Thyroid gland (tissue), 4 donors: ENCODE measurements at regions not wholly inside any gene's neighbourhood (a gene's known extent, or its start where the extent isn't known, plus 50 kb on each side); places are given as distances from the start of the nearest gene placed in this dataset.
A peak's percentile ranks its signal among the peaks of the same experiment; 100 is the strongest.

Source experiments
- DNase-seq, 2 donors: peaks; one replicate each; pipeline ENCODE4 v3.0.0-alpha.2; 2019
- H3K27ac ChIP-seq, 3 donors: fragments of 200-600 bp; sonication (generic); 1 replicate in 2 of 3; 2 replicates in 1 of 3; pipeline ENCODE4 v1.5.1; 2016 to 2019; ENCODE audit warnings: mild to moderate bottlenecking in 1 of 3, moderate library complexity in 1 of 3
- H3K27me3 ChIP-seq: fragments of 200-600 bp; sonication (generic); one replicate; pipeline ENCODE4 v1.5.1; 2019
- H3K36me3 ChIP-seq, 2 donors: fragments of 200-600 bp; sonication (generic); one replicate each; pipeline ENCODE4 v1.5.1; 2016 to 2019
- H3K4me1 ChIP-seq, 2 donors: fragments of 200-600 bp; sonication (generic); one replicate each; pipeline ENCODE4 v1.5.1; 2017 to 2019
- H3K4me3 ChIP-seq, 3 donors: fragments of 200-600 bp; sonication (generic); replicated peaks in 1 of 3; 1 replicate in 2 of 3; 2 replicates in 1 of 3; pipeline ENCODE4 v1.5.1; 2016; ENCODE audit warnings: mild to moderate bottlenecking in 1 of 3
- H3K9me3 ChIP-seq: fragments of 200-600 bp; sonication (generic); one replicate; pipeline ENCODE4 v1.5.1; 2017
- POLR2A ChIP-seq, 2 donors: fragments of 450-650 bp; IDR thresholded peaks; one replicate each; pipeline ENCODE4 v1.6.1; 2017; ENCODE audit warnings: antibody characterized with exemption in 2 of 2, mild to moderate bottlenecking in 2 of 2, moderate library complexity in 1 of 2
- WGBS, 2 donors: methylation state at CpG; one replicate each; pipeline ENCODE4 v1.1.5; 2017; 5-methylcytosine and 5-hydroxymethylcytosine counted together
- intact Hi-C: fragments of 100-400 bp; cut with DNase I; formaldehyde crosslinking; loops from one replicate; pipeline ENCODE4 v1.15.1; 2023
- TF ChIP-seq, protein P1 (sequence below), 6 experiments: fragments of 200-600 bp in 3 of 6; fragments of 450-650 bp in 3 of 6; sonication (generic) in 3 of 6; IDR thresholded peaks; one replicate each; pipeline ENCODE4 v1.5.1; 2016 to 2019; ENCODE audit warnings: antibody characterized with exemption in 6 of 6, mild to moderate bottlenecking in 2 of 6, inconsistent platforms in 1 of 6, moderate library complexity in 1 of 6

- DNase-seq = peak; percentile 44 to 52
- 36 to 67% methylated on average over 2 of the region's 2 CpGs for WGBS, 2 donors
- Histone ChIP-seq H3K36me3 (no peaks in the 10 kb centered on the region), H3K4me3 (no peak overlapping the region), H3K4me1 (peaks cover 22 to 33% of the 10 kb centered on the region in 2 donors), H3K9me3 (no peaks in the 10 kb centered on the region), H3K27ac (peak overlapping the region; percentile 77 to 90 (median 82)), H3K27me3 (no peaks in the 10 kb centered on the region)
- TF ChIP-seq, protein P1, sequence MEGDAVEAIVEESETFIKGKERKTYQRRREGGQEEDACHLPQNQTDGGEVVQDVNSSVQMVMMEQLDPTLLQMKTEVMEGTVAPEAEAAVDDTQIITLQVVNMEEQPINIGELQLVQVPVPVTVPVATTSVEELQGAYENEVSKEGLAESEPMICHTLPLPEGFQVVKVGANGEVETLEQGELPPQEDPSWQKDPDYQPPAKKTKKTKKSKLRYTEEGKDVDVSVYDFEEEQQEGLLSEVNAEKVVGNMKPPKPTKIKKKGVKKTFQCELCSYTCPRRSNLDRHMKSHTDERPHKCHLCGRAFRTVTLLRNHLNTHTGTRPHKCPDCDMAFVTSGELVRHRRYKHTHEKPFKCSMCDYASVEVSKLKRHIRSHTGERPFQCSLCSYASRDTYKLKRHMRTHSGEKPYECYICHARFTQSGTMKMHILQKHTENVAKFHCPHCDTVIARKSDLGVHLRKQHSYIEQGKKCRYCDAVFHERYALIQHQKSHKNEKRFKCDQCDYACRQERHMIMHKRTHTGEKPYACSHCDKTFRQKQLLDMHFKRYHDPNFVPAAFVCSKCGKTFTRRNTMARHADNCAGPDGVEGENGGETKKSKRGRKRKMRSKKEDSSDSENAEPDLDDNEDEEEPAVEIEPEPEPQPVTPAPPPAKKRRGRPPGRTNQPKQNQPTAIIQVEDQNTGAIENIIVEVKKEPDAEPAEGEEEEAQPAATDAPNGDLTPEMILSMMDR (IDR thresholded peaks at IDR 0.05) = no peak
- no peak for TF ChIP-seq POLR2A (IDR thresholded peaks at IDR 0.05)
- intact Hi-C loops = no loop called here
These were observed 230.5 kb downstream of the NFKBIZ start for GRCh38 chr3:102079809-102080197.

DNA sequence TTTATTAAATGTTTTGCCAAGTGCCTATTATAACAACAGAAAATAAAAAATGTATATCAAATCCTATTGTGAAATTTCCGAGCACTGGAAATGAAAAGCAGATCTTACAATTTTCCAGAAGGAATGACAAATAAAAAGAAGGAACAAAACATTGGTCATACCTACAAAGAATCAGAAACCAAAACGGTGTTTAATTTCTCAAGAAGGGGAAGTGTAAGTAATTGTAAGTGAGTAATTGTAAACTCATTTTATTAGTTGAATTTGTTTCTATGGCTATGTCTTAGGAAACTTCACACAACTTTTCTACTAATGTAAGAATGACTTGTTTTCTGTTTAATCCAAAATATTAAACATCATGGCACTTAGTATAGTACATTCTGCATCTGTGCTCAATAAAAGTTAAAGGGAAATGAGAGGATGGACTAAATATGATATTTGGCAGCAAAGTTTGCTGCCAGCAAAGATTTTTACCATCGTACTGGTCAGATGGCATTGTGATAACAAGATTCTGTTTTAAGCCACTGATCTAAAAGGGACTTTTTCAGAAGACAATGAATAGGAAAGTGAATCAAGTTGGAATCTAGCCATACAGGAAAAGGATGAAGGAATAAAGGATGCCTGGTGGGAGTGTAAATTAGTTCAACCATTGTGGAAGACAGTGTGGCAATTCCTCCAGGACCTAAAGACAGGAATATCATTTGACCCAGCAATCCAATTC, 232.4 kb downstream of the NFKBIZ start:
- Histone ChIP-seq H3K36me3 (no peaks in the 10 kb centered on the region), H3K4me1 (peaks cover 28 to 30% of the 10 kb centered on the region in 2 donors), H3K9me3 (no peaks in the 10 kb centered on the region), H3K27me3 (no peaks in the 10 kb centered on the region), H3K4me3 (no peak overlapping the region), H3K27ac (no peak overlapping the region)
- intact Hi-C loops = no loop called here
- DNase-seq = no peak
- TF ChIP-seq, protein P1 (IDR thresholded peaks at IDR 0.05) = no peak
- TF ChIP-seq POLR2A (IDR thresholded peaks at IDR 0.05) = no peak
- 73 to 81% methylated on average over 3 of the region's 3 CpGs for WGBS, 2 donors

DNA sequence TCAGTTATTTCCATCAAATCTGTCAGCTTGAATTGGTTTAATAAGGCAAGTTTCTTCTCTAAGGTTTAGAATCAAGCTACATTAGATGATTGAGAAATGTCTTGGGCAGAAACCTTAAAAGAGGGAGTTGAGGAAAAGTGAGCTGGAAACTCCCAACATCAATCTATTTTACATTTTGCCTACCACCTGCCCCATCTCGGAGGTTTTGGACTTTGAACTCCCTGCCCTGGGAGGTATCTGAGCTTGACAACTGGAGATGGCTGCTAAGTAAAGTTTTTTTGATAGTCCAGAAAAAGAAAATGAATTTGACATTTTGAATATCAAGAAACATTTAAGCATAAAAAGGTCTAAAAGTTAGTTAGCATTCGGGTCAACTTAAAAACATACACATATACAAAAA, 234.2 kb downstream of the NFKBIZ start:
- DNase-seq = no peak
- H3K36me3 ChIP-seq = no peaks in the 10 kb centered on the region
- intact Hi-C loops = no loop called here
- no peaks in the 10 kb centered on the region for H3K27me3 ChIP-seq
- no peak overlapping the region for H3K4me3 ChIP-seq
- no peak overlapping the region for H3K27ac ChIP-seq
- TF ChIP-seq POLR2A (IDR thresholded peaks at IDR 0.05) = no peak
- TF ChIP-seq, protein P1 (IDR thresholded peaks at IDR 0.05) = no peak
- peaks cover 17 to 28% of the 10 kb centered on the region in 2 donors for H3K4me1 ChIP-seq
- no peaks in the 10 kb centered on the region for H3K9me3 ChIP-seq
- WGBS, 2 donors = 93% methylated on average over 2 of the region's 2 CpGs

GRCh38 chr3:102084006-102084405, 234.7 kb downstream of the NFKBIZ start:
- intact Hi-C loops = no loop called here
- Histone ChIP-seq H3K4me1 (peaks cover 14 to 26% of the 10 kb centered on the region in 2 donors), H3K27me3 (no peaks in the 10 kb centered on the region), H3K4me3 (no peak overlapping the region), H3K27ac (no peak overlapping the region), H3K9me3 (no peaks in the 10 kb centered on the region), H3K36me3 (no peaks in the 10 kb centered on the region)
- TF ChIP-seq POLR2A (IDR thresholded peaks at IDR 0.05) = no peak
- TF ChIP-seq, protein P1 (IDR thresholded peaks at IDR 0.05) = no peak
- 31% methylated on average over 3 of the region's 3 CpGs for WGBS, 2 donors
- DNase-seq = peak in 1 of 2 donors; percentile 15

DNA sequence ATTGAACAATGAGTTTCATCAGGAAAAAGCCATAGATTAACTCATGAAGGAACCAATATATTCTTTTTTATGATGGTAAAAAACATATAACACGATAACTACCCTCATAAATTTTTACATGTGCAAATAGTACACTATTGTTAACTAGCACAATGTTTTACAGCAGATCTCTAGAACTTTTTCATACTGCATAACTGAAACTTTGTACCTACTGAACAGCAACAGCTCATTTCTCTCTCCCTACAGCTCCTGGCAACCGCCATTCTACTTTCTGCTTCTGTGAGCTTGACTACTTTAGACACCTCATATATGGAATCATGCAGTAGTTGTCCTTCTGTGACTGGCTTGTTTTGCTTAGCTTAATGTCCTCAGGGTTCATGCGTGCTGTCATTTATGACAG, 235.4 kb downstream of the NFKBIZ start:
- no peak for TF ChIP-seq POLR2A (IDR thresholded peaks at IDR 0.05)
- TF ChIP-seq, protein P1 (IDR thresholded peaks at IDR 0.05) = no peak
- DNase-seq = no peak
- 95 to 96% methylated on average over 3 of the region's 3 CpGs for WGBS, 2 donors
- H3K9me3 ChIP-seq = no peaks in the 10 kb centered on the region
- H3K4me1 ChIP-seq = peaks cover 9 to 25% of the 10 kb centered on the region in 2 donors
- intact Hi-C loops = no loop called here
- H3K27me3 ChIP-seq = no peaks in the 10 kb centered on the region
- H3K27ac ChIP-seq = no peak overlapping the region
- H3K4me3 ChIP-seq = no peak overlapping the region
- H3K36me3 ChIP-seq = no peaks in the 10 kb centered on the region
